ENCODE measurements at regions not wholly inside any gene's neighbourhood (a gene's known extent, or its start where the extent isn't known, plus 50 kb on each side); places are given as distances from the start of the nearest gene placed in this dataset.

GRCh38 chr4:28385801-28386200, 1525.2 kb downstream of the STIM2 start:
- TF ChIP-seq EP300 (IDR thresholded peaks at IDR 0.05) (no peak), POLR2A (IDR thresholded peaks at IDR 0.05) (no peak), CTCF (IDR thresholded peaks at IDR 0.05) (no peak)

Measured in tibial nerve (tissue), 4 donors.